ENCODE measurements at regions not wholly inside any gene's neighbourhood (a gene's known extent, or its start where the extent isn't known, plus 50 kb on each side); places are given as distances from the start of the nearest gene placed in this dataset.

DNA sequence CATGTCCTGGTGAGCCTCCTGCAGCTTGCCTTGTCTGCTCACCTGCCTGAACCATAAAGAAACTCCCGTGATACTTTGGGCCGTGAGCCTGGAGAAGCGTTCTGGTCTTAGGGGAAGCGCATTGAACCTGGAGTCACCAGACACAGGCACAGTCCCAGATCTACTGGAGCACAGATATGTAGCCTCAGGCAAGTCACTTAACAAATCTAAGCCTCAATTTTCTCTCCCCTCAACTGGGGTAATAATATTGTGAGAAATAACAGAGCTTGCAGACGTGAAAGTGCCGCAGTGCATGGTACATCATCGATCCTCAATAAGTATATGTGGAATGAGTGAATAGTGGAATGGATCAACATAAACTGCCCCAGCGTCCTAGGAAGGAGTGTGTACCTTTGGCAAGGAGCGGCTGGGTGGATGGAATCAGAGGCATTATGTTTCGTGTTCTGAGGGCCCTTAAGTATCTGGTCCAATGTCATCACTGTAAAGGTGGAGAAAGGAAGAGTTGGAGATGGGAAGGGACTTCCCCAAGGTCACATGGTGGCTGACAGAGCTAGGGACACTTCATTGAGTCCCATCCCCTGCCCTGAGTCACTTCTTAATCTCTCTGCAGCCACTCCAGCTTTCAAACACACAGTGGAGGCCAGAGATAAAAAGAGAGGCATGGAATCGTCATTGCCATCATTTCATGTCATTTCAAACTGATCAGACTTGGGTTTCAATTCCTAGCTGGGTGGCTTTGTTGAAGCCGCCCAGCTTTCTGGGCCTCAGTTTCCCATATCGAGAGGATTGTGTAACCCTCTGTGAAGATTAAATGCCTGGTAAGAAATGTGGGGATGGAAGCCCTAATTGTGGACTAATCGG, 172.4 kb downstream of the DDX1 start:
- H3K4me3 Mint-ChIP-seq: no peak overlapping the region
- 92% methylated on average over 14 of the region's 14 CpGs for WGBS (ENCODE audit: insufficient coverage)
- Histone ChIP-seq H3K36me3 (ENCODE audit: control insufficient read depth, insufficient read depth, low read length) (no peaks in the 10 kb centered on the region), H3K27ac (ENCODE audit: low read length) (no peak overlapping the region), H3K4me1 (ENCODE audit: control insufficient read depth, insufficient read depth, low read length) (no peaks in the 10 kb centered on the region), H3K9me3 (ENCODE audit: control insufficient read depth, insufficient read depth, low read length) (no peaks in the 10 kb centered on the region), H3K4me3 (ENCODE audit: low read length) (no peak overlapping the region), H3K27me3 (ENCODE audit: control insufficient read depth, insufficient read depth, low read length) (no peaks in the 10 kb centered on the region)
- H3K27me3 Mint-ChIP-seq (ENCODE audit: low read depth in 2 of 2): peaks cover 0 to 3% of the 10 kb centered on the region in 2 donors
- TF ChIP-seq, protein P1, sequence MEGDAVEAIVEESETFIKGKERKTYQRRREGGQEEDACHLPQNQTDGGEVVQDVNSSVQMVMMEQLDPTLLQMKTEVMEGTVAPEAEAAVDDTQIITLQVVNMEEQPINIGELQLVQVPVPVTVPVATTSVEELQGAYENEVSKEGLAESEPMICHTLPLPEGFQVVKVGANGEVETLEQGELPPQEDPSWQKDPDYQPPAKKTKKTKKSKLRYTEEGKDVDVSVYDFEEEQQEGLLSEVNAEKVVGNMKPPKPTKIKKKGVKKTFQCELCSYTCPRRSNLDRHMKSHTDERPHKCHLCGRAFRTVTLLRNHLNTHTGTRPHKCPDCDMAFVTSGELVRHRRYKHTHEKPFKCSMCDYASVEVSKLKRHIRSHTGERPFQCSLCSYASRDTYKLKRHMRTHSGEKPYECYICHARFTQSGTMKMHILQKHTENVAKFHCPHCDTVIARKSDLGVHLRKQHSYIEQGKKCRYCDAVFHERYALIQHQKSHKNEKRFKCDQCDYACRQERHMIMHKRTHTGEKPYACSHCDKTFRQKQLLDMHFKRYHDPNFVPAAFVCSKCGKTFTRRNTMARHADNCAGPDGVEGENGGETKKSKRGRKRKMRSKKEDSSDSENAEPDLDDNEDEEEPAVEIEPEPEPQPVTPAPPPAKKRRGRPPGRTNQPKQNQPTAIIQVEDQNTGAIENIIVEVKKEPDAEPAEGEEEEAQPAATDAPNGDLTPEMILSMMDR (IDR thresholded peaks at IDR 0.05): no peak
- no peak for ATAC-seq
- H3K4me1 Mint-ChIP-seq: no peaks in the 10 kb centered on the region
- no peaks in the 10 kb centered on the region for H3K36me3 Mint-ChIP-seq
- intact Hi-C loops (cut with micrococcal nuclease): no loop called here
- DNase-seq: no peak
- no peaks in the 10 kb centered on the region for H3K9me3 Mint-ChIP-seq
- no peak overlapping the region for H3K27ac Mint-ChIP-seq

DNA sequence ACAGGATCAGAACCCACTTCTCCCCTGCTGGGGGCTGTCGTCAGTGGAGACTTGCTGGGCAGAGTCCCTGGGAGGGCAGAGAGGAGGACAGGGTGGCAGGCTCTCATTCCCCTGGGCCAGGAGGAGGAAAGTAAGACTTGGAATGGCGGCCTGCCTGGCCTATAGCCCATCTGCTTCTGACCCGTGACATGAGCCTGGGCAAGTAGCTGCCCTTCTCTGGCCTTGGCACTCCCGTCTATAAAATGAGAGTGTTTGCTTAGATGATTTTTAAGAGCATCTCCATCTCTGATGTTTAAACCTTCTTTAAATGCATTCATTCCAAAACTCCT, 173.0 kb downstream of the DDX1 start:
- TF ChIP-seq, protein P1 (IDR thresholded peaks at IDR 0.05): no peak
- Histone ChIP-seq H3K4me1 (ENCODE audit: control insufficient read depth, insufficient read depth, low read length) (no peaks in the 10 kb centered on the region), H3K27ac (ENCODE audit: low read length) (no peak overlapping the region), H3K4me3 (ENCODE audit: low read length) (no peak overlapping the region), H3K27me3 (ENCODE audit: control insufficient read depth, insufficient read depth, low read length) (no peaks in the 10 kb centered on the region), H3K9me3 (ENCODE audit: control insufficient read depth, insufficient read depth, low read length) (no peaks in the 10 kb centered on the region), H3K36me3 (ENCODE audit: control insufficient read depth, insufficient read depth, low read length) (no peaks in the 10 kb centered on the region)
- intact Hi-C loops (cut with micrococcal nuclease): no loop called here
- no peaks in the 10 kb centered on the region for H3K36me3 Mint-ChIP-seq
- ATAC-seq (no peak), DNase-seq (no peak)
- H3K27me3 Mint-ChIP-seq (ENCODE audit: low read depth in 2 of 2): peaks cover 0 to 3% of the 10 kb centered on the region in 2 donors
- H3K4me1 Mint-ChIP-seq: no peaks in the 10 kb centered on the region
- H3K9me3 Mint-ChIP-seq: no peaks in the 10 kb centered on the region
- no peak overlapping the region for H3K27ac Mint-ChIP-seq
- WGBS (ENCODE audit: insufficient coverage): 90% methylated on average over 4 of the region's 4 CpGs
- H3K4me3 Mint-ChIP-seq: no peak overlapping the region

DNA sequence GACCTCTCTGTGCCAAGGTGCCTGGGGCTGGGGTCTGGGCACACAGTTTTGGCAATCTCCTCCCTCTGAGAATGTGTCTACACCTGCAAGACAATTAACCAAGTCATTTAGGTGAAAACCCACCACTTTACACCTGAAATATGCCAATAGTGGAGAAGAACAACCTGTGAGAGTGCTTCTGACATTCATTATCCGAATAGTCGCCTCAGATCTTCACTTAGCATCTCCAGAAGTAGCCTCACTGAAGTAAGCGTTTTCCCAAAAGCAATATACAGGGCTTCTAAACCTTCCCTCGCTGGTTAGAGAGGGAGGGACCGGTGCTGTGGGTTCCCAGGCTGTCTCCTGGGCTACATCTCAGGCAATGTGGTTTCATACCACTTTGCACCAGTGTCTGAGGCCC, 173.5 kb downstream of the DDX1 start:
- no peak overlapping the region for H3K4me3 ChIP-seq (ENCODE audit: low read length)
- H3K27ac Mint-ChIP-seq: no peak overlapping the region
- H3K4me3 Mint-ChIP-seq: no peak overlapping the region
- WGBS (ENCODE audit: insufficient coverage): 84% methylated on average over 5 of the region's 5 CpGs
- H3K9me3 ChIP-seq (ENCODE audit: control insufficient read depth, insufficient read depth, low read length): no peaks in the 10 kb centered on the region
- ATAC-seq (no peak), DNase-seq (no peak)
- peaks cover 0 to 3% of the 10 kb centered on the region in 2 donors for H3K27me3 Mint-ChIP-seq (ENCODE audit: low read depth in 2 of 2)
- no peaks in the 10 kb centered on the region for H3K4me1 Mint-ChIP-seq
- intact Hi-C loops (cut with micrococcal nuclease): no loop called here
- H3K27me3 ChIP-seq (ENCODE audit: control insufficient read depth, insufficient read depth, low read length): no peaks in the 10 kb centered on the region
- H3K36me3 Mint-ChIP-seq: no peaks in the 10 kb centered on the region
- no peaks in the 10 kb centered on the region for H3K36me3 ChIP-seq (ENCODE audit: control insufficient read depth, insufficient read depth, low read length)
- TF ChIP-seq, protein P1 (IDR thresholded peaks at IDR 0.05): no peak
- H3K9me3 Mint-ChIP-seq: no peaks in the 10 kb centered on the region
- no peaks in the 10 kb centered on the region for H3K4me1 ChIP-seq (ENCODE audit: control insufficient read depth, insufficient read depth, low read length)
- H3K27ac ChIP-seq (ENCODE audit: low read length): no peak overlapping the region
